SK-N-SH (cell line): ENCODE measurements at regions not wholly inside any gene's neighbourhood (a gene's known extent, or its start where the extent isn't known, plus 50 kb on each side); places are given as distances from the start of the nearest gene placed in this dataset.

Experiments
- CTCF ChIA-PET: fragments of 300-600, 350-600 bp; formaldehyde crosslinking; extraction: SDS; loops from one replicate; lab custom pipeline; 2021; lab: Yijun Ruan, JAX
- POLR2A ChIA-PET: fragments of 350-600 bp; sonication (Branson Sonifier 250); formaldehyde crosslinking; extraction: SDS; loops from one replicate; lab custom pipeline; 2020; ENCODE audit warnings: antibody characterized with exemption, inconsistent platforms; lab: Yijun Ruan, JAX
- DNase-seq: peaks from one replicate; pipeline ENCODE4 v3.0.0; 2012
- H2AFZ ChIP-seq: fragments of 200-600 bp; sonication (generic); 2 replicates; pipeline ENCODE4 v1.8.1; 2016; ENCODE audit warnings: antibody characterized with exemption, mild to moderate bottlenecking, low read depth
- H3F3A ChIP-seq: fragments of 200-600 bp; sonication (generic); replicated peaks from 2 replicates; pipeline ENCODE3; 2016; ENCODE audit warnings: antibody characterized with exemption, mild to moderate bottlenecking; ENCODE audit not compliant: insufficient read depth
- H3K27ac ChIP-seq, 2 experiments: fragments of 200-500 bp in 1 of 2; fragments of 200-600 bp in 1 of 2; sonication (Bioruptor generic) in 1 of 2; sonication (generic), shearing (Covaris generic) in 1 of 2; 2 replicates each; pipeline versions ENCODE4 v1.5.1 to v1.6.1; 2014 to 2016; ENCODE audit warnings: low read depth in 2 of 2, inconsistent platforms in 1 of 2, low read length in 1 of 2, mild to moderate bottlenecking in 1 of 2, mixed read lengths in 1 of 2
- H3K27me3 ChIP-seq: fragments of 200-600 bp; sonication (generic), shearing (Covaris generic); 2 replicates; pipeline ENCODE4 v1.6.1; 2016; ENCODE audit warnings: mixed run types; ENCODE audit not compliant: insufficient read depth
- H3K36me3 ChIP-seq, 2 experiments: fragments of 200-500 bp in 1 of 2; fragments of 200-600 bp in 1 of 2; sonication (Bioruptor generic) in 1 of 2; sonication (generic) in 1 of 2; replicated peaks in 1 of 2; 2 replicates each; pipeline versions ENCODE3 to v1.5.1; 2014 to 2016; ENCODE audit warnings: low read length in 1 of 2, mild to moderate bottlenecking in 1 of 2; ENCODE audit not compliant: insufficient read depth in 2 of 2, control insufficient read depth in 1 of 2
- H3K4me1 ChIP-seq, 2 experiments: fragments of 200-500 bp in 1 of 2; fragments of 200-600 bp in 1 of 2; sonication (Bioruptor generic) in 1 of 2; sonication (generic), shearing (Covaris generic) in 1 of 2; 2 replicates each; pipeline versions ENCODE4 v1.5.1 to v1.6.1; 2014 to 2016; ENCODE audit warnings: low read depth in 1 of 2, low read length in 1 of 2, mixed run types in 1 of 2; ENCODE audit not compliant: insufficient read depth in 2 of 2, control insufficient read depth in 1 of 2
- H3K4me2 ChIP-seq: fragments of 200-600 bp; sonication (generic), shearing (Covaris generic); 2 replicates; pipeline ENCODE4 v1.6.1; 2017; ENCODE audit warnings: mixed run types
- H3K4me3 ChIP-seq, 2 experiments: fragments of 200-500 bp in 1 of 2; fragments of 200-600 bp in 1 of 2; sonication (Bioruptor generic) in 1 of 2; sonication (generic), shearing (Covaris generic) in 1 of 2; 2 replicates each; pipeline versions ENCODE4 v1.5.1 to v1.8.1; 2014 to 2016; ENCODE audit warnings: low read depth in 2 of 2, inconsistent platforms in 1 of 2, low read length in 1 of 2, mild to moderate bottlenecking in 1 of 2, mixed read lengths in 1 of 2, moderate library complexity in 1 of 2
- H3K79me2 ChIP-seq: fragments of 200-600 bp; sonication (generic); 2 replicates; pipeline ENCODE4 v1.8.1; 2017; ENCODE audit warnings: mild to moderate bottlenecking; ENCODE audit not compliant: insufficient read depth
- H3K9ac ChIP-seq: fragments of 200-600 bp; sonication (generic); 2 replicates; pipeline ENCODE4 v1.6.1; 2017; ENCODE audit warnings: mixed run types
- H3K9me2 ChIP-seq: fragments of 200-600 bp; sonication (generic); 2 replicates; pipeline ENCODE4 v1.6.1; 2017; ENCODE audit warnings: mixed run types
- H3K9me3 ChIP-seq: fragments of 200-600 bp; sonication (generic); 2 replicates; pipeline ENCODE4 v1.6.1; 2017; ENCODE audit warnings: mixed run types, mild to moderate bottlenecking, moderate library complexity
- H4K20me1 ChIP-seq: fragments of 200-600 bp; sonication (generic); 2 replicates; pipeline ENCODE4 v1.6.1; 2017; ENCODE audit warnings: mild to moderate bottlenecking, mixed run types; ENCODE audit not compliant: insufficient read depth
- CHD2 ChIP-seq: fragments of 150-350 bp; IDR thresholded peaks from 2 replicates; pipeline ENCODE4 v1.6.1; 2018; ENCODE audit warnings: low read length; ENCODE audit not compliant: partially characterized antibody
- FOSL2 ChIP-seq: IDR thresholded peaks from 2 replicates; pipeline ENCODE4 v1.4.0; 2012; ENCODE audit warnings: low read depth, mild to moderate bottlenecking, moderate library complexity, borderline replicate concordance
- FOXM1 ChIP-seq: IDR thresholded peaks from 2 replicates; pipeline ENCODE4 v1.4.0; 2012; ENCODE audit warnings: low read depth, mild to moderate bottlenecking
- GABPA ChIP-seq: IDR thresholded peaks from 2 replicates; pipeline ENCODE4 v1.4.0; 2012; ENCODE audit warnings: low read depth, mild to moderate bottlenecking
- GATA2 ChIP-seq: sonication (generic); formaldehyde crosslinking; IDR thresholded peaks from 2 replicates; pipeline ENCODE4 v1.5.0; 2020; ENCODE audit warnings: mild to moderate bottlenecking, missing genetic modification reagents
- MXI1 ChIP-seq: IDR thresholded peaks from 2 replicates; pipeline ENCODE4 v1.6.1; 2012; ENCODE audit warnings: mild to moderate bottlenecking, low read depth, low read length, improper control_type of control experiment
- NRF1 ChIP-seq: IDR thresholded peaks from 2 replicates; pipeline ENCODE4 v1.6.1; 2012; ENCODE audit warnings: low read depth, mild to moderate bottlenecking, low read length
- POLR2AphosphoS5 ChIP-seq: IDR thresholded peaks from 2 replicates; pipeline ENCODE4 v1.6.1; 2012; ENCODE audit warnings: low read depth, low read length
- RCOR1 ChIP-seq: fragments of 150-350 bp; IDR thresholded peaks from 2 replicates; pipeline ENCODE4 v1.6.1; 2017; ENCODE audit warnings: antibody characterized with exemption, low read length
- SMC3 ChIP-seq: IDR thresholded peaks from 2 replicates; pipeline ENCODE4 v1.6.1; 2012; ENCODE audit warnings: low read depth, low read length, improper control_type of control experiment
- TCF12 ChIP-seq: IDR thresholded peaks from 2 replicates; pipeline ENCODE4 v1.4.0; 2012
- YY1 ChIP-seq: IDR thresholded peaks from 2 replicates; pipeline ENCODE4 v1.4.0; 2012; ENCODE audit warnings: low read depth, mild to moderate bottlenecking
- WGBS: methylation state at CpG from one replicate; pipeline ENCODE4 v1.1.6; 2017; ENCODE audit warnings: low lambda C conversion rate; 5-methylcytosine and 5-hydroxymethylcytosine counted together
- TF ChIP-seq, protein P1 (sequence below): fragments of 200-600 bp; sonication (generic); IDR thresholded peaks from 2 replicates; pipeline ENCODE4 v1.6.1; 2017; ENCODE audit warnings: antibody characterized with exemption, mild to moderate bottlenecking, moderate library complexity
- TF ChIP-seq, protein P2 (sequence below): IDR thresholded peaks from 2 replicates; pipeline ENCODE4 v1.4.0; 2012; ENCODE audit warnings: low read depth
- TF ChIP-seq, protein P3 (sequence below): IDR thresholded peaks from 2 replicates; pipeline ENCODE4 v1.4.0; 2012; ENCODE audit warnings: low read depth, borderline replicate concordance

DNA sequence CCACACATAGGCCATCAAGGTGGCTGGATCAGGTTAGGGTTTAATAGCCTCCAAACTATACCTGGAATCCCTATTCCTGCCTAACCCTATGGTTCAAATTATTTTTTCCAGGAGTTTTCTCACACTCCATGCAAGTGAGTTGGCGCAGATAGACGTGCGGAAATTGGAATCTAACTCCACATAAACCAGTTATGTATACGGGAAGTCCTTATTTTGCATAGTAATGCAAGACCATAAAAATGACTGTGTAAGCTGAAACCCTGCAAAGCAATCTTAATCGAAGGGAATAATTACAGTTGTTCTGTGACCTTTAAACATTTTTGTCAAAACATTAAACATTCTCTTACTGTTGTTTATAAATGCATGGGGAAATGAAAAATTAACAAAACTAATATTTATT, 200.1 kb upstream of the SIX2 start:
- POLR2A ChIA-PET = no interaction called here
- Histone ChIP-seq H3K9me2 (no peaks in the 10 kb centered on the region), H3K4me1 (no peaks in the 10 kb centered on the region), H3K9me3 (no peaks in the 10 kb centered on the region), H3K27me3 (no peaks in the 10 kb centered on the region), H3K36me3 (no peaks in the 10 kb centered on the region), H2AFZ (no peak overlapping the region), H3F3A (no peaks in the 10 kb centered on the region), H3K27ac (no peak overlapping the region), H3K79me2 (no peaks in the 10 kb centered on the region), H3K9ac (no peak overlapping the region), H3K4me3 (no peak overlapping the region), H3K4me2 (no peak overlapping the region), H4K20me1 (no peaks in the 10 kb centered on the region)
- TF ChIP-seq, protein P1, sequence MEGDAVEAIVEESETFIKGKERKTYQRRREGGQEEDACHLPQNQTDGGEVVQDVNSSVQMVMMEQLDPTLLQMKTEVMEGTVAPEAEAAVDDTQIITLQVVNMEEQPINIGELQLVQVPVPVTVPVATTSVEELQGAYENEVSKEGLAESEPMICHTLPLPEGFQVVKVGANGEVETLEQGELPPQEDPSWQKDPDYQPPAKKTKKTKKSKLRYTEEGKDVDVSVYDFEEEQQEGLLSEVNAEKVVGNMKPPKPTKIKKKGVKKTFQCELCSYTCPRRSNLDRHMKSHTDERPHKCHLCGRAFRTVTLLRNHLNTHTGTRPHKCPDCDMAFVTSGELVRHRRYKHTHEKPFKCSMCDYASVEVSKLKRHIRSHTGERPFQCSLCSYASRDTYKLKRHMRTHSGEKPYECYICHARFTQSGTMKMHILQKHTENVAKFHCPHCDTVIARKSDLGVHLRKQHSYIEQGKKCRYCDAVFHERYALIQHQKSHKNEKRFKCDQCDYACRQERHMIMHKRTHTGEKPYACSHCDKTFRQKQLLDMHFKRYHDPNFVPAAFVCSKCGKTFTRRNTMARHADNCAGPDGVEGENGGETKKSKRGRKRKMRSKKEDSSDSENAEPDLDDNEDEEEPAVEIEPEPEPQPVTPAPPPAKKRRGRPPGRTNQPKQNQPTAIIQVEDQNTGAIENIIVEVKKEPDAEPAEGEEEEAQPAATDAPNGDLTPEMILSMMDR = no peak
- no peak for TF ChIP-seq FOXM1
- TF ChIP-seq TCF12 = no peak
- TF ChIP-seq MXI1 = no peak
- WGBS = 84% methylated on average over 5 of the region's 5 CpGs
- CTCF ChIA-PET = interaction anchor here (0.7 to 1.1 kb wide), 3 partner anchors 21 to 1965 kb away, joined by 3 read pairs; no protein-coding TSS in a partner anchor
- DNase-seq = no peak

DNA sequence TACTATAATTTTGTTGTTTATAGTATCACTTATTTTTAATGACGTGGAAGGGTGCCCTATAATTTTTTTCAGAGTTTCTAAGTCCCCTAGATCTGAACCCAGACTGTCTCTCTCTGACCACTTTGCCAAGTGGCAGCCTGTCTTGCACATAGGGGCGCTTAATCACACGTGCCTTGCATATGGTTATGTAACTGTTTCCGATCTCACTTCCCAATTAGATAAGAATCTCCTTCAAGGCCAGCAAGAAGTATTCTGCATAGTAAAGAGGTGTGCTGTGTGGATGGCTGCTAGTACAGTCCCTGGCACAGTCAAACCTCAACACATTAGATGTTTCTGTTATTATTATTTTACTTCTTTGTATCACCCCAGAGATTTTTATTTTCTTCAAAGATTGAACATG, 197.8 kb upstream of the SIX2 start:
- CTCF ChIA-PET = no interaction called here
- Histone ChIP-seq H3K4me1 (no peaks in the 10 kb centered on the region), H3K9me2 (no peaks in the 10 kb centered on the region), H3K9ac (no peak overlapping the region), H3K27me3 (no peaks in the 10 kb centered on the region), H3K36me3 (no peaks in the 10 kb centered on the region), H3K27ac (no peak overlapping the region), H3K79me2 (no peaks in the 10 kb centered on the region), H3K4me2 (no peak overlapping the region), H3K4me3 (no peak overlapping the region), H3F3A (no peaks in the 10 kb centered on the region), H3K9me3 (no peaks in the 10 kb centered on the region), H2AFZ (no peak overlapping the region), H4K20me1 (no peaks in the 10 kb centered on the region)
- TF ChIP-seq NRF1 = no peak
- TF ChIP-seq SMC3 = no peak
- no peak for TF ChIP-seq RCOR1
- no peak for TF ChIP-seq POLR2AphosphoS5
- TF ChIP-seq, protein P2, sequence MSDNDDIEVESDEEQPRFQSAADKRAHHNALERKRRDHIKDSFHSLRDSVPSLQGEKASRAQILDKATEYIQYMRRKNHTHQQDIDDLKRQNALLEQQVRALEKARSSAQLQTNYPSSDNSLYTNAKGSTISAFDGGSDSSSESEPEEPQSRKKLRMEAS = no peak
- WGBS = 59% methylated on average over 4 of the region's 4 CpGs
- no peak for DNase-seq
- POLR2A ChIA-PET = no interaction called here

DNA sequence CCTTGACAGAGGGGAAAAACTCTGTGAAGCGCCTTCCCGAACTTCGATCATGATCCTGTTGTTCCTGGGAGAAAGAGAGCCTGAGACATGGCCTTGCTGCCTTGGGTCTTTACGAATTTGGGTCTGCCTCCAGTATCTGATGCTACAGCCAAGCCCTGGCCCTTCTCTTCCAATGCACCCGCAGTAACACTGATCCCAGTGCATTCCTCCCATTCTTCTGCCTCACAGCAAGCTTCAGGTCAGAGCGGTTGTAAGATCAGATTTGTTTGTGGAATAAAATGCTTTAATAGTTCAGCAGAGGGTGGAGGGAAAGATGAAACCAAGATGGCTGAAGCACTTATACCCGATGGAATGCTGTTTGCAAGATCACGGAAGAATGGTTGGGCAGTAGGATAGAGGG, 196.7 kb upstream of the SIX2 start:
- 87% methylated on average over 8 of the region's 8 CpGs for WGBS

More for the DNA sequence above, 196.7 kb upstream of the SIX2 start:
- H3K27me3 ChIP-seq = no peaks in the 10 kb centered on the region
- H3K9ac ChIP-seq = no peak overlapping the region
- H3K9me2 ChIP-seq = no peaks in the 10 kb centered on the region
- H3K4me3 ChIP-seq = no peak overlapping the region
- no peak for DNase-seq
- no peaks in the 10 kb centered on the region for H3F3A ChIP-seq
- no peak for TF ChIP-seq YY1
- TF ChIP-seq, protein P1 = no peak
- TF ChIP-seq CHD2 = no peak
- TF ChIP-seq NRF1 = no peak
- TF ChIP-seq GATA2 (CRISPR knock-in tag) = no peak
- no peak for TF ChIP-seq FOSL2
- TF ChIP-seq, protein P3, sequence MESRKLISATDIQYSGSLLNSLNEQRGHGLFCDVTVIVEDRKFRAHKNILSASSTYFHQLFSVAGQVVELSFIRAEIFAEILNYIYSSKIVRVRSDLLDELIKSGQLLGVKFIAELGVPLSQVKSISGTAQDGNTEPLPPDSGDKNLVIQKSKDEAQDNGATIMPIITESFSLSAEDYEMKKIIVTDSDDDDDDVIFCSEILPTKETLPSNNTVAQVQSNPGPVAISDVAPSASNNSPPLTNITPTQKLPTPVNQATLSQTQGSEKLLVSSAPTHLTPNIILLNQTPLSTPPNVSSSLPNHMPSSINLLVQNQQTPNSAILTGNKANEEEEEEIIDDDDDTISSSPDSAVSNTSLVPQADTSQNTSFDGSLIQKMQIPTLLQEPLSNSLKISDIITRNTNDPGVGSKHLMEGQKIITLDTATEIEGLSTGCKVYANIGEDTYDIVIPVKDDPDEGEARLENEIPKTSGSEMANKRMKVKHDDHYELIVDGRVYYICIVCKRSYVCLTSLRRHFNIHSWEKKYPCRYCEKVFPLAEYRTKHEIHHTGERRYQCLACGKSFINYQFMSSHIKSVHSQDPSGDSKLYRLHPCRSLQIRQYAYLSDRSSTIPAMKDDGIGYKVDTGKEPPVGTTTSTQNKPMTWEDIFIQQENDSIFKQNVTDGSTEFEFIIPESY = no peak
- TF ChIP-seq RCOR1 = no peak
- no peak for TF ChIP-seq GABPA
- no peaks in the 10 kb centered on the region for H4K20me1 ChIP-seq
- ChIA-PET CTCF (no interaction called here), POLR2A (no interaction called here)
- H3K36me3 ChIP-seq = no peaks in the 10 kb centered on the region
- H3K4me2 ChIP-seq = no peak overlapping the region
- H3K27ac ChIP-seq = no peak overlapping the region
- H3K4me1 ChIP-seq = no peaks in the 10 kb centered on the region
- H2AFZ ChIP-seq = no peak overlapping the region
- H3K9me3 ChIP-seq = no peaks in the 10 kb centered on the region
- no peaks in the 10 kb centered on the region for H3K79me2 ChIP-seq
